ENCODE measurements at regions not wholly inside any gene's neighbourhood (a gene's known extent, or its start where the extent isn't known, plus 50 kb on each side); places are given as distances from the start of the nearest gene placed in this dataset.

- H3K27ac ChIP-seq (ENCODE audit: low read depth in 1 of 2, low read length in 1 of 2) = no peak overlapping the region
- no peak for TF ChIP-seq CTCF (IDR thresholded peaks at IDR 0.05; ENCODE audit: control extremely low read depth, extremely low read depth)
- H3K9ac ChIP-seq (ENCODE audit: insufficient read depth in 1 of 2, low read length in 2 of 2) = no peak overlapping the region
- H3K4me1 ChIP-seq (ENCODE audit: control insufficient read depth in 5 of 5, insufficient read depth in 5 of 5, low read length in 5 of 5) = peaks cover 0 to 7% (median 3%) of the 10 kb centered on the region in 5 donors
- ATAC-seq (ENCODE audit: insufficient read depth, low FRiP score) (no peak), DNase-seq (no peak)
- peaks cover 0 to 7% (median 0%) of the 10 kb centered on the region in 3 donors for H3K27me3 ChIP-seq (ENCODE audit: control insufficient read depth in 3 of 3, insufficient read depth in 3 of 3, low read length in 2 of 3)
- peaks cover 0 to 6% (median 0%) of the 10 kb centered on the region in 4 donors for H3K9me3 ChIP-seq (ENCODE audit: control insufficient read depth in 4 of 4, insufficient read depth in 3 of 4, low read length in 3 of 4)
- WGBS, 2 donors = 74 to 81% methylated on average over 8 to 9 of the region's 9 CpGs
- H3K4me3 ChIP-seq = no peak overlapping the region
- H3K36me3 ChIP-seq (ENCODE audit: control insufficient read depth in 4 of 4, insufficient read depth in 4 of 4, low read length in 4 of 4) = no peaks in the 10 kb centered on the region
Observed at GRCh38 chrX:68902706-68903504, 74.1 kb downstream of the EFNB1 start.

GRCh38 chrX:68901519-68901918, 72.7 kb downstream of the EFNB1 start:
- 60 to 83% methylated on average over 3 of the region's 3 CpGs for WGBS, 2 donors
- peaks cover 0 to 6% (median 0%) of the 10 kb centered on the region in 4 donors for H3K9me3 ChIP-seq (ENCODE audit: control insufficient read depth in 4 of 4, insufficient read depth in 3 of 4, low read length in 3 of 4)
- no peaks in the 10 kb centered on the region for H3K36me3 ChIP-seq (ENCODE audit: control insufficient read depth in 4 of 4, insufficient read depth in 4 of 4, low read length in 4 of 4)
- TF ChIP-seq CTCF (IDR thresholded peaks at IDR 0.05; ENCODE audit: control extremely low read depth, extremely low read depth) = no peak
- ATAC-seq (ENCODE audit: insufficient read depth, low FRiP score) = no peak
- peaks cover 0 to 11% (median 3%) of the 10 kb centered on the region in 5 donors for H3K4me1 ChIP-seq (ENCODE audit: control insufficient read depth in 5 of 5, insufficient read depth in 5 of 5, low read length in 5 of 5)
- no peak overlapping the region for H3K27ac ChIP-seq (ENCODE audit: low read depth in 1 of 2, low read length in 1 of 2)
- DNase-seq = no peak
- peaks cover 0 to 6% (median 0%) of the 10 kb centered on the region in 3 donors for H3K27me3 ChIP-seq (ENCODE audit: control insufficient read depth in 3 of 3, insufficient read depth in 3 of 3, low read length in 2 of 3)
- no peak overlapping the region for H3K9ac ChIP-seq (ENCODE audit: insufficient read depth in 1 of 2, low read length in 2 of 2)
- no peak overlapping the region for H3K4me3 ChIP-seq

GRCh38 chrX:68898598-68898997, 69.8 kb downstream of the EFNB1 start:
- 86 to 100% methylated on average over 7 to 8 of the region's 8 CpGs for WGBS, 2 donors
- peaks cover 0 to 6% (median 0%) of the 10 kb centered on the region in 4 donors for H3K9me3 ChIP-seq (ENCODE audit: control insufficient read depth in 4 of 4, insufficient read depth in 3 of 4, low read length in 3 of 4)
- no peak for TF ChIP-seq CTCF (IDR thresholded peaks at IDR 0.05; ENCODE audit: control extremely low read depth, extremely low read depth)
- ATAC-seq (ENCODE audit: insufficient read depth, low FRiP score) (no peak), DNase-seq (no peak)
- H3K9ac ChIP-seq (ENCODE audit: insufficient read depth in 1 of 2, low read length in 2 of 2) = no peak overlapping the region
- no peak overlapping the region for H3K4me3 ChIP-seq
- peaks cover 0 to 4% (median 0%) of the 10 kb centered on the region in 3 donors for H3K27me3 ChIP-seq (ENCODE audit: control insufficient read depth in 3 of 3, insufficient read depth in 3 of 3, low read length in 2 of 3)
- H3K27ac ChIP-seq (ENCODE audit: low read depth in 1 of 2, low read length in 1 of 2) = no peak overlapping the region
- H3K36me3 ChIP-seq (ENCODE audit: control insufficient read depth in 4 of 4, insufficient read depth in 4 of 4, low read length in 4 of 4) = no peaks in the 10 kb centered on the region
- peaks cover 2 to 34% (median 9%) of the 10 kb centered on the region in 5 donors for H3K4me1 ChIP-seq (ENCODE audit: control insufficient read depth in 5 of 5, insufficient read depth in 5 of 5, low read length in 5 of 5)
